GM18873 (cell line): ENCODE measurements at regions not wholly inside any gene's neighbourhood (a gene's known extent, or its start where the extent isn't known, plus 50 kb on each side); places are given as distances from the start of the nearest gene placed in this dataset.
"Not testable (repeated sequence)": the region's sequence is repeated elsewhere in the genome, so short reads cannot be mapped to it uniquely, and the experiment has no call there.

Source experiments
- ATAC-seq: cut with Tn5 transposase; IDR thresholded peaks from one replicate; pipeline ENCODE4 v1.9.1; 2021; ENCODE audit warnings: mild to moderate bottlenecking, moderate library complexity, moderate number of reproducible peaks; ENCODE audit not compliant: unreplicated experiment, low FRiP score

GRCh38 chr14:37650356-37651037 is 55.1 kb downstream of the TTC6 start:
- no peak for ATAC-seq

GRCh38 chr14:37652042-37652441 is 56.6 kb downstream of the TTC6 start:
- ATAC-seq: no peak

GRCh38 chr14:37655418-37655817 is 60.0 kb downstream of the TTC6 start:
- ATAC-seq: no peak

- no peak for ATAC-seq
These were observed 62.7 kb downstream of the TTC6 start for GRCh38 chr14:37658156-37658555.

GRCh38 chr14:37663498-37663897 is 68.1 kb downstream of the TTC6 start:
- ATAC-seq: no peak

- no peak for ATAC-seq
These were observed 70.0 kb downstream of the TTC6 start for GRCh38 chr14:37665479-37665878.

GRCh38 chr14:37665951-37666350 is 70.5 kb downstream of the TTC6 start:
- ATAC-seq: no peak

GRCh38 chr14:37668646-37669045 is 73.2 kb downstream of the TTC6 start:
- no peak for ATAC-seq

- no peak for ATAC-seq
These were observed 73.8 kb downstream of the TTC6 start for GRCh38 chr14:37669242-37669641.

- ATAC-seq: no peak
These were observed 78.0 kb downstream of the TTC6 start for GRCh38 chr14:37673439-37673838.

- no peak for ATAC-seq
These were observed 83.5 kb downstream of the TTC6 start for GRCh38 chr14:37678916-37679315.

- ATAC-seq: no peak
These were observed 86.1 kb downstream of the TTC6 start for GRCh38 chr14:37681486-37681885.

GRCh38 chr14:37692680-37693079 is 97.3 kb downstream of the TTC6 start:
- not testable (repeated sequence) for ATAC-seq

- ATAC-seq: not testable (repeated sequence)
These were observed 98.0 kb downstream of the TTC6 start for GRCh38 chr14:37693420-37693819.

- ATAC-seq: no peak
These were observed 100.4 kb downstream of the TTC6 start for GRCh38 chr14:37695866-37696265.

- ATAC-seq: no peak
These were observed 102.2 kb downstream of the TTC6 start for GRCh38 chr14:37697489-37698121.

- ATAC-seq: no peak
These were observed 103.7 kb downstream of the TTC6 start for GRCh38 chr14:37698840-37699777.

GRCh38 chr14:37707716-37708115 is 112.3 kb downstream of the TTC6 start:
- no peak for ATAC-seq

GRCh38 chr14:37708481-37708880 is 113.1 kb downstream of the TTC6 start:
- ATAC-seq: no peak

GRCh38 chr14:37709419-37710195 is 114.2 kb downstream of the TTC6 start:
- no peak for ATAC-seq
